Activated CD4-positive, alpha-beta T cell treated with anti-CD3 and anti-CD28 coated beads, Interleukin-2, Interleukin-4, amounts not matched to agents 100 ng/mL and 50 ng/mL, durations not matched to agents 16 hours and 8 hours (primary cell): ENCODE measurements at regions not wholly inside any gene's neighbourhood (a gene's known extent, or its start where the extent isn't known, plus 50 kb on each side); places are given as distances from the start of the nearest gene placed in this dataset.

ENCODE experiments used
- DNase-seq: peaks from one replicate; pipeline ENCODE4 v3.0.0-alpha.2; 2020; ENCODE audit warnings: low spot score

DNA sequence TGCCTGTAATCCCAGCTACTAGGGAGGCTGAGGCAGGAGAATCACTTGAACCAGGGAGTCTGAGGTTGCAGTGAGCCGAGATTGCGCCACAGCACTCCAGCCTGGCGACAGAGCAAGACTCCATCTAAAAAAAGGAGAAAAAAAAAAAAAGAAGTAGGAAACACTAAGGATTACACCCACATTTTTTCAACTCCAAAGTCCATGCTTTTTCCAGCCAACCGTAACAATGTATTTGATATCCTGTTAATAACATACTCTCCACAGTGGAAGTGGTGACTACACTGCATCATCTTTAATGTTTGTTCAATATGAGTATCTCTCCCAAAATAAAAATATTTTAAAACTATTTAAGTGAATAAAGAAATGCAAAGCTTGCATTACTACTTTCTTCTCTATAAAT, 481.6 kb upstream of the ACVR2A start:
- DNase-seq, result no peak

- no peak for DNase-seq
Observed at GRCh38 chr2:147358375-147358774, 486.5 kb upstream of the ACVR2A start.

DNA sequence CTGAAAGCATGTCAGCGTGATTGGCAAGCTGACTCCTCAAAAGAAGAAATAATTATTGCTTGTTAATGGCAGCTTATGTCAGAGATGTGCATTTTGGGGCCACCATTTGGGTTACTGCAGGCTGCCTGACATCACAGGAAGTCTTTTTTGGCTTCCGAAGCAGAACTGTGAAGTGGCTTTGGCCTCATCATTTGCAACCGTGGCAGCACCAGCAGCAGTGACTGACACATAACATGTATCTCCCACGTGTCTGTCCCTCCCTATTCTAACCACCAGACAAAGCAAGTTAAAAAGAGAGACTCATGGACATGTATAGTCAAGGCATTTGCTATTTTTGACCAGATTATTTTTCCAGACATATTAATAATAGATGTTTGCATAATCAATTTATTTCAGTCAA, 488.7 kb upstream of the ACVR2A start:
- no peak for DNase-seq

GRCh38 chr2:147355706-147356105, 489.1 kb upstream of the ACVR2A start:
- no peak for DNase-seq

DNA sequence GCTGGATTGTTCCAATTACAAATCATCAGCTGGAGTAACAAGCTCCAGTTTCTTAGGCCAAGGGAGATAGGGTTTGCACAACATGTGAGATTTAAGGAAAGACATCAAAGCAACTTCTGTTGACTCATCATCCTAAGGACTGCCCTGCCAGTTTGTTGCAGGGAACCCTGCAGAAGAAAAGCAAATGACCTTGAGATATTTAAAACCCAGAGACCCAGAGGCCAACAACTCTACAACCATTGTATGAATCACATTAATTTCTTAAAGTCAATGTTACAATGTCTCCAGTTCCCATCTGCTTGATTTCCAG, 491.8 kb upstream of the ACVR2A start:
- DNase-seq, result no peak

- DNase-seq, result no peak
Observed at GRCh38 chr2:147352264-147353071, 492.4 kb upstream of the ACVR2A start.

DNA sequence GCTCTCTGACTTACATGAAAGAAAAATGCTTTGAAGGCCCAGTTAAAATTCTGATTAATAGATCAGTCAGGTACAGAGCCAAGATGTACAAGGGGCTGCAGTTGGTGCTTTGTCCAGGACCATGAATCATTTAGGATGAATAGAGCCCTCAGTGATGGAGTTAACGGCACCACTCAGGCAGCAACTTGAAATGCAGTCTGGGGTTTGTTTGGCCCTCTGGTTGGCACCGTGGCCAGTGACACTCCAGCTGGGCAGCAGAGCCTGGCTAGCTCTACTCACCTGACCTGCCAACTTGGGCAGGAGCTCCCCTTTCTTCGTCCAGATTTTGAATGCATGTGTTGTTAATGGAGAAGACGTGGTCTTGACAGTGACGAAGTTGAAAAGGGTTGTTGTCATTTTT, 493.0 kb upstream of the ACVR2A start:
- no peak for DNase-seq

- DNase-seq, result no peak
Observed at GRCh38 chr2:147348931-147349555, 495.8 kb upstream of the ACVR2A start.

- DNase-seq, result no peak
Observed at GRCh38 chr2:147346142-147346541, 498.7 kb upstream of the ACVR2A start.

DNA sequence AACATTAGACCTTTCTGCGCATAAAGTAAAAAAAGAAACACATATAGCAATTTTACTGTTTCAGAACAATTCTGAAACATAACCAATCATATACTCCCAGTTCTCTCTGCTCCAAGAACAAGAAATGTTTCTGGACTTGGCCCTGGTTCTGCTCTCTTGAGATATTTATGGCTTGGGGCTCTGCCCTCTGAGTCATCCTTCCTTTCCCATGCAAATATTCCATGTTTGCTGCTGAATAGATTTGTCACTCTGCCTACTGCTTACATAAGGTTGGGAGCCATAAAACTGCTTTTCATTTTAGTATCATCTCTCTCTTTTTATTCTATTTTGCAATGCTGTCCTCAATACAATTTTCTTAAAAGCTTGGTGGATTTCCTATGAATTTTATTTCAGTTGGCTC, 499.6 kb upstream of the ACVR2A start:
- DNase-seq, result no peak

GRCh38 chr2:147342329-147342728, 502.5 kb upstream of the ACVR2A start:
- no peak for DNase-seq

- peak; percentile 55 for DNase-seq
Observed at GRCh38 chr2:147331790-147332419, 512.9 kb upstream of the ACVR2A start.

GRCh38 chr2:147330925-147331324, 513.9 kb upstream of the ACVR2A start:
- DNase-seq, result no peak

DNA sequence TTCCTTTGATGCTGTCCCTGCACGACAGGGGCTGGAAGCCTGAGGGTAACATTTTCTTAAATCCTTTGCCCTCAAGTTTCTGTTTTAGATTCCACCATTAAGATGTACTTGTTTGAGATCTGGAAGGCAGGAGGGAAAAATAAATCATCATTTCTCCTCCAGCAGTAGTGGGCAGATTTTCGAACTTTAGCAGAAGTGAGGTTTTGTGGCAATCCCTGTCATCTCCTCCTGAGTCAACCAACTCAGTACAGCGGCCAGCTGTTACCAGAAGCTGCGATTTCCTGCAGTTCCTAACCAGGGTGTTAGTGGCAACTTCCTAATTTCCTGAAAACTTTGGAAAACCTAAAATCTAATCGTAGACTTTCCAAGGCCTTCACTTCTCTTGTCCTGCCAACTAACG, 517.2 kb upstream of the ACVR2A start:
- peak; percentile 48 for DNase-seq

- no peak for DNase-seq
Observed at GRCh38 chr2:147325990-147326389, 518.8 kb upstream of the ACVR2A start.

DNA sequence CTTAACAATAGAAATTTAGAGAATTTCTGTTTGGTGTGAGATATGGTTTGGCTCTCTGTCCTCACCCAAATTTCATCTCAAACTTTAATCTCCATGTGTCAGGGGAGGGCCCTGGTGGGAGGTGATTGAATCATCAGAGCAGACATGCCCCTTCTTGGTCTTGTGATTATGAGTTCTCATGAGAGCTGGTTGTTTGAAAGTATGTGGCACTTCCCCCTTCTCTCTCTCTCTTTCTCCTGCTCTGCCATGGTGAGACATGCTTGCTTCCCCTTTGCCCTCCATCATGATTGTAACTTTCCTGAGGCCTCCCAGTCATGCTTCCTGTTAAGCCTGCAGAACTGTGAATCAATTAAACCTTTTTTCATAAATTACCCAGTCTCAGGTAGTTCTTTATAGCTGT, 524.7 kb upstream of the ACVR2A start:
- DNase-seq, result no peak

DNA sequence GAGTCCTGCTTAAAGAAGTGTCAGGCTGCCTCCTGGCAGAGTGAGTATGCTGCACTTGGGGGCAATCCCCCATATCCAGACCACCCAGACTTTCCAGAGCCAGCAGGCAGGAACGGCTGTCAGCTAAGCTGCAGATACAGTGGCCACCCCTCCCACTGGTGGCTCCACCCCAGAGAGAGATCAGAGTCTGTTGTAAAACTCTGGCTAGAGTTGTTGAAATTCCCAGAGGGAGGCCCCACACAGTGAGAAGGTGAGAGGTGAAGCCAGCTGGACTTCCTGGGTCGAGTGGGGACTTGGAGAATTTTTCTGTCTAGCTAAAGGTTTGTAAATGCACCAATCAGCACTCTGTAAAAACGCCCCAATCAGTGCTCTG, 533.8 kb upstream of the ACVR2A start:
- no peak for DNase-seq

GRCh38 chr2:147310335-147311057, 534.3 kb upstream of the ACVR2A start:
- no peak for DNase-seq

DNA sequence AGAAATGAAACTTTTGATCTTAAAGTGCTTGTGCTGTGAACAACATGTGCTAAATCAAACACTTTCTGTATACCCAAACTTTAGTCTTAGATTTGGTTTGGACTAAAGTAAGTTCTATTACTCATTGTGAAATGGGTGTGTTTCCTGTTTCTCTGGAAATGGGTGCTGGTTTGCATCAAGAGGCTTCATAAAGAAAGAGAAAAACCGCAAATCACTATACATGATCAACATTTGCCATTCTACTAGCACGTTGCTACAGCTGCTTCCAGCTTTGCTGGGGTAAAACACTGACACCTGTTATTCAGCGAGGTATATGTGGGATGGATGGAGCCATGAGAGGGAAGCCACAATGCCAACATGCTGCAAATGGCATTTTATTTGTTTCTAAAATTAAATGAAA, 547.0 kb upstream of the ACVR2A start:
- DNase-seq, result peak; percentile 91

GRCh38 chr2:147294825-147295392, 549.9 kb upstream of the ACVR2A start:
- no peak for DNase-seq

DNA sequence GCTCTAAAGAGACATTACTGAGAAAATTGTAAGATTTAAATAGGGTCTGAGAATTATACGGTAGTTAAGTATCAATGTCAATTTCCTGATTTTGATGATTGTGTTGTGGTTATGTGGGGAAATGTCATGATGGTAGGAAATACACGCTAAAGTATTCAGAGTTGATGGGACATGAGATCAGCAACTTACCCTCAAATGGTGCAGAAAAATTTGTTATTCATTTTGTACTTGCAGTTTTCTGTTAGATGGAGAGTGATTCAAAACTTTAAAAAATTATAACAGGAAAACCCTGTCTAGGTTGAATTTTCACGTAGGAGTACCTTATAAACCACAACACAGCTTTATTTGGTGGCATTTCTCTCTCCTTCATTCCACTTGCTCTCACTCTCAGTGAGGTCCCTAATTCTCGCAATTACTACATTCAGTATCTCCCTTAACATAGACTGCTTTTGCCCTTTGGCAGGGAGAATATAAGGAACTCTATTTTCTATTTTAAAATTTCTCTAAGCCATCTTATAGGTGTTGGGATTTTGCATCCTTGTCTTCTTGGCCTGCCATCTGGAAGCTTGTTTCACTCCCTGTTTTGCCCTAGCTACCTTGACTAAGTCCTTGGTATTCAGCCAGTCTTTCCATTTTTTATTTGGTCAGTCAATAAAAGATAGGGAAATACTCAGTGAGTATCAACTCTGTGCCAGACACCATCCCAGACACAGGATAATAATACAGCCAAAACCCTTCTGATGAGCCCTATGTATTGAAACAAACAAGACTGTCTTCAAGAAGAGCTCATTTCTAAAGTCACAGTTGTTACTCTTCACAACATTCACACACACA, 550.6 kb upstream of the ACVR2A start:
- peak; percentile 48 for DNase-seq

- DNase-seq, result peak; percentile 55
Observed at GRCh38 chr2:147288131-147288530, 556.7 kb upstream of the ACVR2A start.
